GM12873 (cell line): ENCODE measurements at regions not wholly inside any gene's neighbourhood (a gene's known extent, or its start where the extent isn't known, plus 50 kb on each side); places are given as distances from the start of the nearest gene placed in this dataset.

Experiments used
- TF ChIP-seq, protein P1 (sequence below): IDR thresholded peaks from 2 replicates; pipeline ENCODE4 v1.5.1; 2012; ENCODE audit warnings: low read depth, mild to moderate bottlenecking, moderate library complexity, low read length, control low read depth; ENCODE audit not compliant: insufficient read depth; ENCODE audit errors: missing control alignments

DNA sequence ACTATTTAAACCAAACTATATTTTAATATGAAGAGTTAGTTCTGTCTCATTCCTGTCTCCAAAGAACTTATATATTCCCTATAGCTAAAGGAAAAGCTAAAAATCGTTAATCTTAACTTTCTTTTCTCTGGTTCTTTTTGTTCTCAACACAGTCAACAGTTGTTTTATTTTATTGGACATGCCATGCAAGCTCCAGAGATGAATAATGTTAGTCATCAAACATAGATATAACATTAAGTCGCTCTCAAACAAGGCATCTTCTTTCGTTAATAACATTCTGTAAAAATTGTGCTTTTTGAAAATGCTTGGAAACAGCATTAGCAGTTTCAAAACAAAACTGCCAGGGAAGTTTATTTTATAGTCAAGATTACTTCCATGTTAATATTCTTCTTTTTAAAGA lies 117.9 kb upstream of the GPM6A start:
- TF ChIP-seq, protein P1, sequence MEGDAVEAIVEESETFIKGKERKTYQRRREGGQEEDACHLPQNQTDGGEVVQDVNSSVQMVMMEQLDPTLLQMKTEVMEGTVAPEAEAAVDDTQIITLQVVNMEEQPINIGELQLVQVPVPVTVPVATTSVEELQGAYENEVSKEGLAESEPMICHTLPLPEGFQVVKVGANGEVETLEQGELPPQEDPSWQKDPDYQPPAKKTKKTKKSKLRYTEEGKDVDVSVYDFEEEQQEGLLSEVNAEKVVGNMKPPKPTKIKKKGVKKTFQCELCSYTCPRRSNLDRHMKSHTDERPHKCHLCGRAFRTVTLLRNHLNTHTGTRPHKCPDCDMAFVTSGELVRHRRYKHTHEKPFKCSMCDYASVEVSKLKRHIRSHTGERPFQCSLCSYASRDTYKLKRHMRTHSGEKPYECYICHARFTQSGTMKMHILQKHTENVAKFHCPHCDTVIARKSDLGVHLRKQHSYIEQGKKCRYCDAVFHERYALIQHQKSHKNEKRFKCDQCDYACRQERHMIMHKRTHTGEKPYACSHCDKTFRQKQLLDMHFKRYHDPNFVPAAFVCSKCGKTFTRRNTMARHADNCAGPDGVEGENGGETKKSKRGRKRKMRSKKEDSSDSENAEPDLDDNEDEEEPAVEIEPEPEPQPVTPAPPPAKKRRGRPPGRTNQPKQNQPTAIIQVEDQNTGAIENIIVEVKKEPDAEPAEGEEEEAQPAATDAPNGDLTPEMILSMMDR: no peak

DNA sequence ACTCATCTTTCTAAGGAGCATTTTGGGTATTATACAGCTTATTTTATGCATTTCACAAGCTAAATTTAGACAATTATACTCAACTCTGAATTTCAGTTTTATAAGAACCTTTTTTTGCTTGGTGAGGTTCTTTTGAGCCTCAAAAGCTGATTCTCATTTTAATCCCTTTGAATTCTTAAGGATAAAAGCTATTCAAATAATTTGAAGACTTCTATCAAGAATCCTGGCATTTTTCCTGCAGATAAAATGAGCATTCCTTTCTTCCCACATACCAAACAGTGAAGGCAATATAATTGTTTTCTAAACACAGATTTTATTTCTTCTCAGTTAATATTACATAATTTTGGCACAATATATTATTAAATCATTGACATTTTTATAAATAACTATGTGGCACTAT lies 118.4 kb upstream of the GPM6A start:
- TF ChIP-seq, protein P1: no peak

DNA sequence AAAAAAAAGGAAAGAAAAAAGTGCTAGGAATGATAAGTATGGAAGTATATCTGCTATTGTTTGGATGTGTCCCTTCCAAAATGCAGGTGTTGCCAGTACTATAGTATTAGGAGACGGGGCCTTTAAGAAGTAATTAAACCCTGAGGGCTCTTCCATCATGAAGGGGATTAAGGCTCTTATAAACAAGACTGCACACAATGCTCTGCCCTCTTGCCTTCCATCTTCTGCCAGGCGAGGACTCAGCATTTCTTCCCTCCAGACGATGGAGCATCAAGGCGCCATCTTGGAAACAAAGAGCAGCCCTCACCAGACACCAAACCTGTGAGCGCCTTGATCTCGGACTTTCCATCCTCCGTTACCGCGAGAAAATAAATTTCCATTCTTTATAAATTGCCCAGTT lies 120.1 kb upstream of the GPM6A start:
- TF ChIP-seq, protein P1: no peak

DNA sequence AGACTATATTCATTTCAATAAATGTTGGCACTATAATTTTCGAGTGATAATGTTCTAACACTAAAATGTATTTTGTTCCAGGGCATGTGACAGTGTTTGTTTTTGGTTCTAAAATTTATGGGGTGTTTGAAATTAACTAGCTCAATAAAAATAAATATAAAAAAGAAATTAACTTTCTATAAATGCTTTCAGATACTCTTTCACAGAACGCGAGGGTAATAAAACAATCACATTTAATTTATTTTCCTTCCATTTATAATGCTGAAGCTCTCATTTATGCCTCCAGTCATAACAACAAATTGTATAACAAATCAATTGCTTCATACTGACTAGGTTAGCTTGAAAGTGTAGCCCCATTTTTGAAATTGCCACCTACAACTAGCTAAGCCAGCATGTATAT lies 122.4 kb upstream of the GPM6A start:
- TF ChIP-seq, protein P1: no peak

DNA sequence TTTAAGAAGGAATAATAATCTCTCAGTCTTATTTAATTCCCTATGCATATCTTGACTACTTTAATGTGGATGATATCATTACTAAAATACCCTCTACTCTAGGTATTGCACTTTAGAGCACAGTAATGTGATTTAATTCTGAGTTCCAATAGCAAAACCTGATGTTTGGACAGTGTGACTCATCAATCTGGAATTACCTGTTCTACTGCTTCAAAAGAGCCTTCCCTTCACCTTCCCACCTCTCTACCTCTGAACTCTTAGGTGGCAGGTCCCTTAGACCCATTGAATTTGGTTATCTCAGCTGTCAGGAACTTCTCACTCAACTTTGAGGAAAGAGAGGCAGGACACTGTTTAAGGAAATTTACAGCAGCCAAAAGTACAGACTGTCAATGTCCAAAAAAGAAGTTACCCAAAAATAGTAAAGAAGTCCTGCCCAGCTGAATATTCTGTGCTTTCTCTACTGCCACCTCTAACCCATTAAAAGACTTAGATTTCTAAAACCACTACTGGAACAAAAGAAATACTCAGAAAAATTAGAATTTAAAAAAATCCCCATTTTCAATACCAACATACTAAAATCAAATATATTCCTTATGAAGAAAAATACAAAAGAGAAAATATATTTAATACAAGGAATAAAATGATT lies 123.1 kb upstream of the GPM6A start:
- TF ChIP-seq, protein P1: no peak

DNA sequence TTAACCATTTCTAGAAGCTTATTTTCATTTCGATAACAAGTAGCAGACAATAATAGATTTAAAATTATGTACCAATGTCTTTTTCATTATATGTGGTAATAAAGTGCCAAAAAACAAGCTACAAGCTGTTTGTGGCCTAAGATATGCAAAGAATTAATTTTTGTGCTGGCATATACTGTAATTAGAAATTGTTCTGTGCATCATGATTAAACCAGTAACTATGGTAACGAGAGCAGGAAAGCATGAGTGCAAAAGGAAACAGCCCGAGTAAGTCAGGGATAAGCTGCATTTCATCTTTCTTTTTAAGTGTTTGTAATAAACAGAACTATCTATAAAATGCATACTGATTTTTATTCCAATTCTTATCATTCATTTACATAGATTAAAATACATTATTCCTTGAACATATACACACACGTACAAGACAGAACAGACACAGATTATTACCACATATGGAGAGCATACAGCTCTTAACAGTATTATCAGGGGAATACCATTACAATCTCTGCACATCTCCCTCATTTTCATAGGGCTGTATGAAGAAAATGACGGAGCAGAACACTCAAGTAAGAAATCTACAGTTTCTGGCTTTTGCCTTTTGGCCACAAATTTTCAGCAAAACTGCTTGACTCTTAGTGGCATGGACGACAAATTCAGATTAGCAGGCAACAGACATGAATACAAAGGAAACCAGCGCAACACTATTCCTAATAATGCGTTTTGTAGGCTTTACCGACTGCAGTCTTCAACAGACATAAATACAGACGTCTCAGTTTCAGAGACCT lies 121.3 kb upstream of the WDR17 start:
- TF ChIP-seq, protein P1: no peak

DNA sequence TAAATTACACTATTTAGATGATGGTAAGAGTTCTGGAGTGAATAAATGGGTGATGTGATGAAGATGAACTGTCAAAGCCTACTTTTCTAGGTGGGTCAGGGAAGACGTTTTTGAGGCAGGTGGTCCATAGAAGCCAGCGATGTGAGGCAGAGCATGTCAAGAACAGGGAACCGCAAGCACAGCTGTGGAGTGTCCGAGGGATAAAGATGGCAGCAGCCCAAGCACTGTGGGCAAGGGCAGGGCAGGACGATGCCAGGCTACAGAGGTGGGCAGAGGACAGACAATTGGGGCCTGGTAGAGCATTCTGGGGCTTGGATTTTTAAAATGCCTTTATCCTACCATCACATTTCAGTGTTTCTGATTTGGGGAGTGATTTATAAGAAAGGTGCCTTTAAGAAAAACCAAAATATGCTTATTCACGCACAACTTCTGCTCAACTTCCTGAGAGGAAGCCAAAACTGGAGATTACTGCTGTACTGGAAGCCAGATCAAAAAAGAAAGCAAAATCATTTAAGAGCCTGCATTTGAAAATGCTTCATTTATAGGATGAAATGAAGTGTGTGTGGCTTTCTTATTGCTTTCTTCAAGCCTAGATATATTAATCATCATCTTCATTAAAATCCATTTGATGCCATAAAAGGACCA lies 119.0 kb upstream of the WDR17 start:
- TF ChIP-seq, protein P1: no peak
